ENCODE measurements at regions not wholly inside any gene's neighbourhood (a gene's known extent, or its start where the extent isn't known, plus 50 kb on each side); places are given as distances from the start of the nearest gene placed in this dataset.

- TF ChIP-seq CTCF (conservative IDR thresholded peaks at IDR 0.05; ENCODE audit: low read depth in 2 of 2) (no peak), EZH2 (IDR thresholded peaks at IDR 0.05; ENCODE audit: low read depth, unreplicated experiment) (no peak), REST (IDR thresholded peaks at IDR 0.05; ENCODE audit: unreplicated experiment) (no peak), NANOG (IDR thresholded peaks at IDR 0.05; ENCODE audit: borderline replicate concordance) (no peak), EZH2phosphoT487 (IDR thresholded peaks at IDR 0.05; ENCODE audit: unreplicated experiment) (no peak), POLR2AphosphoS5 (IDR thresholded peaks at IDR 0.05; ENCODE audit: low read depth) (no peak), ZNF114 (CRISPR knock-in tag; IDR thresholded peaks at IDR 0.05) (no peak), CREB1 (CRISPR knock-in tag; IDR thresholded peaks at IDR 0.05; ENCODE audit: low read depth) (no peak), ETS1 (IDR thresholded peaks at IDR 0.05) (no peak), JUNB (IDR thresholded peaks at IDR 0.05; ENCODE audit: unreplicated experiment) (no peak)
Observed at GRCh38 chr18:75868031-75868430, 440.5 kb upstream of the SMIM21 start.

All from GM23338 (cell line).